ENCODE measurements at regions not wholly inside any gene's neighbourhood (a gene's known extent, or its start where the extent isn't known, plus 50 kb on each side); places are given as distances from the start of the nearest gene placed in this dataset.
A peak's percentile ranks its signal among the peaks of the same experiment; 100 is the strongest.

GRCh38 chr13:72174549-72174948 lies 307.5 kb upstream of the DACH1 start:
- no peak for TF ChIP-seq CTCF (IDR thresholded peaks at IDR 0.05; ENCODE audit: unreplicated experiment)
- H3K27ac Mint-ChIP-seq: no peak overlapping the region
- H3K4me1 Mint-ChIP-seq: peaks cover 5% of the 10 kb centered on the region
- DNase-seq (ENCODE audit: low spot score in 2 of 2, unreplicated experiment in 2 of 2): no peak
- H3K9me3 Mint-ChIP-seq: no peaks in the 10 kb centered on the region
- H3K27me3 Mint-ChIP-seq (ENCODE audit: low read depth): no peaks in the 10 kb centered on the region
- H3K36me3 Mint-ChIP-seq: no peaks in the 10 kb centered on the region
- H3K4me3 Mint-ChIP-seq: no peak overlapping the region

GRCh38 chr13:72170571-72170970 lies 303.6 kb upstream of the DACH1 start:
- TF ChIP-seq CTCF (IDR thresholded peaks at IDR 0.05; ENCODE audit: unreplicated experiment): no peak
- Mint-ChIP-seq H3K4me3 (no peak overlapping the region), H3K36me3 (no peaks in the 10 kb centered on the region), H3K27ac (no peak overlapping the region), H3K9me3 (peaks cover 4% of the 10 kb centered on the region), H3K4me1 (peaks cover 23% of the 10 kb centered on the region), H3K27me3 (ENCODE audit: low read depth) (no peaks in the 10 kb centered on the region)
- DNase-seq (ENCODE audit: low spot score in 2 of 2, unreplicated experiment in 2 of 2): no peak

- Mint-ChIP-seq H3K9me3 (peaks cover 4% of the 10 kb centered on the region), H3K4me3 (no peak overlapping the region), H3K4me1 (peaks cover 29% of the 10 kb centered on the region), H3K36me3 (no peaks in the 10 kb centered on the region), H3K27me3 (ENCODE audit: low read depth) (no peaks in the 10 kb centered on the region), H3K27ac (no peak overlapping the region)
- TF ChIP-seq CTCF (IDR thresholded peaks at IDR 0.05; ENCODE audit: unreplicated experiment): no peak
- no peak for DNase-seq (ENCODE audit: low spot score in 2 of 2, unreplicated experiment in 2 of 2)
These were observed 301.3 kb upstream of the DACH1 start for GRCh38 chr13:72168126-72168855.

- Mint-ChIP-seq H3K27me3 (ENCODE audit: low read depth) (no peaks in the 10 kb centered on the region), H3K9me3 (peaks cover 4% of the 10 kb centered on the region), H3K27ac (peak overlapping the region; percentile 39), H3K36me3 (no peaks in the 10 kb centered on the region), H3K4me3 (no peak overlapping the region), H3K4me1 (peaks cover 29% of the 10 kb centered on the region)
- TF ChIP-seq CTCF (IDR thresholded peaks at IDR 0.05; ENCODE audit: unreplicated experiment): no peak
- DNase-seq (ENCODE audit: low spot score in 2 of 2, unreplicated experiment in 2 of 2): no peak
These were observed 299.2 kb upstream of the DACH1 start for GRCh38 chr13:72166102-72166650.

DNA sequence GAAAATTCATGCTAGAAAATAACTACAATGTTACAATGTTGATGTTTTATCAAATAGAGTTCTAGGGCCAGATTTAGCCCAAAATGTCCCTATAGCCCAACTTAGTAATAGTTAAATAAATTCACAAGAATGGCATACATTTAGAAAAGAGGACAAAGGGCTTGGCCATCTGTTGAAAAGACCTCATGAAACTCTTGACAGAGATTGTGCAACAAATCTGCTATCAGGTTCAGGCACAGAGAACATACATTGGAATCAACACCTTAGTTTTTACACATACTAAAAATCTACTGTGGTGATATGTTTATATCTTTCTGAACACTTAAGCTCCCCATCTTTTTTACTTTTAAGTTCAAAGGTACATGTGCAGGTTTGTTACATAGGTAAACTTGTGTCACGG lies 298.3 kb upstream of the DACH1 start:
- Mint-ChIP-seq H3K4me3 (no peak overlapping the region), H3K9me3 (peaks cover 4% of the 10 kb centered on the region), H3K4me1 (peaks cover 29% of the 10 kb centered on the region), H3K36me3 (no peaks in the 10 kb centered on the region), H3K27ac (no peak overlapping the region), H3K27me3 (ENCODE audit: low read depth) (no peaks in the 10 kb centered on the region)
- no peak for DNase-seq (ENCODE audit: low spot score in 2 of 2, unreplicated experiment in 2 of 2)
- no peak for TF ChIP-seq CTCF (IDR thresholded peaks at IDR 0.05; ENCODE audit: unreplicated experiment)

Data from mesothelial cell of epicardium (in vitro differentiated cells).